Uterus (tissue), 3 donors: ENCODE measurements at regions not wholly inside any gene's neighbourhood (a gene's known extent, or its start where the extent isn't known, plus 50 kb on each side); places are given as distances from the start of the nearest gene placed in this dataset.

Experiments
- DNase-seq, 2 donors: peaks; one replicate each; pipeline ENCODE4 v3.0.0-alpha.2; 2019 to 2020
- H3K27ac ChIP-seq, 2 donors: fragments of 200-600 bp; sonication (generic); 1 replicate in 1 of 2; 2 replicates in 1 of 2; pipeline ENCODE4 v1.5.1; 2016 to 2018
- H3K27me3 ChIP-seq, 2 donors: fragments of 200-600 bp; sonication (generic); one replicate each; pipeline ENCODE4 v1.5.1; 2018 to 2019; ENCODE audit warnings: control low read depth in 1 of 2
- H3K36me3 ChIP-seq, 2 donors: fragments of 200-600 bp; sonication (generic); one replicate each; pipeline ENCODE4 v1.5.1; 2019; ENCODE audit warnings: control low read depth in 1 of 2
- H3K4me1 ChIP-seq, 2 donors: fragments of 200-600 bp; sonication (generic); one replicate each; pipeline ENCODE4 v1.5.1; 2018 to 2019; ENCODE audit warnings: control low read depth in 1 of 2
- H3K4me3 ChIP-seq, 2 donors: fragments of 200-600 bp; sonication (generic); 1 replicate in 1 of 2; 2 replicates in 1 of 2; pipeline ENCODE4 v1.5.1; 2018 to 2019; ENCODE audit warnings: mild to moderate bottlenecking in 1 of 2
- H3K9me3 ChIP-seq, 2 donors: fragments of 200-600 bp; sonication (generic); one replicate each; pipeline ENCODE4 v1.5.1; 2019; ENCODE audit warnings: control low read depth in 1 of 2
- POLR2A ChIP-seq, 2 donors: fragments of 450-650 bp; IDR thresholded peaks; one replicate each; pipeline ENCODE4 v1.6.1; 2016; ENCODE audit warnings: antibody characterized with exemption in 2 of 2, mild to moderate bottlenecking in 1 of 2, moderate library complexity in 1 of 2
- intact Hi-C: fragments of 100-400 bp; cut with DNase I; formaldehyde crosslinking; loops from one replicate; pipeline ENCODE4 v1.15.1; 2023; ENCODE audit warnings: low total_unique reads
- TF ChIP-seq, protein P1 (sequence below), 4 experiments: fragments of 200-600 bp in 2 of 4; fragments of 450-650 bp in 2 of 4; sonication (generic) in 2 of 4; IDR thresholded peaks; one replicate each; pipeline ENCODE4 v1.5.1; 2016 to 2019; ENCODE audit warnings: antibody characterized with exemption in 4 of 4, mild to moderate bottlenecking in 2 of 4, moderate library complexity in 1 of 4
- donor health status: DM: yes; HTN: yes; CAD: no.

DNA sequence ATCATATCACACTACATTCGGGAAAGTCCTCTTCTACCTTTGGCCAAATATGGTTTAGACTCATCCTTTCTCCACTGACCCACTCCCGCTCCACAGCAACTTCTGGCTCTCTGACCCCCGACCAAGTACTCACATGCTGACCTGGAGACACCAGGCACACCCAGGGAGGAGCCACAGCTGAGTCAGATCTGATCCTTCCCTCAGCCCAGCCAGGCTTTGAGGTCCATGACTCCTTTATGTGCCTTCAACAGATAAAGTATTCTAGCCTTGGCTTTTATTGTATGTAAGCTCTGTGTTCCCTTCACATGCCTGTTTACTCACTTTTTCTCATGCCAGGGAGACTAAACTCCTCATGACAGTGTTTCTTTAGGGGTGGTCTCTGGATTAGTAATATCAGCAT is 166.9 kb upstream of the UMPS start:
- intact Hi-C loops, result no loop called here
- no peaks in the 10 kb centered on the region for H3K9me3 ChIP-seq

GRCh38 chr3:124565013-124565412 is 165.2 kb upstream of the UMPS start:
- no peak for TF ChIP-seq POLR2A (IDR thresholded peaks at IDR 0.05)
- TF ChIP-seq, protein P1, sequence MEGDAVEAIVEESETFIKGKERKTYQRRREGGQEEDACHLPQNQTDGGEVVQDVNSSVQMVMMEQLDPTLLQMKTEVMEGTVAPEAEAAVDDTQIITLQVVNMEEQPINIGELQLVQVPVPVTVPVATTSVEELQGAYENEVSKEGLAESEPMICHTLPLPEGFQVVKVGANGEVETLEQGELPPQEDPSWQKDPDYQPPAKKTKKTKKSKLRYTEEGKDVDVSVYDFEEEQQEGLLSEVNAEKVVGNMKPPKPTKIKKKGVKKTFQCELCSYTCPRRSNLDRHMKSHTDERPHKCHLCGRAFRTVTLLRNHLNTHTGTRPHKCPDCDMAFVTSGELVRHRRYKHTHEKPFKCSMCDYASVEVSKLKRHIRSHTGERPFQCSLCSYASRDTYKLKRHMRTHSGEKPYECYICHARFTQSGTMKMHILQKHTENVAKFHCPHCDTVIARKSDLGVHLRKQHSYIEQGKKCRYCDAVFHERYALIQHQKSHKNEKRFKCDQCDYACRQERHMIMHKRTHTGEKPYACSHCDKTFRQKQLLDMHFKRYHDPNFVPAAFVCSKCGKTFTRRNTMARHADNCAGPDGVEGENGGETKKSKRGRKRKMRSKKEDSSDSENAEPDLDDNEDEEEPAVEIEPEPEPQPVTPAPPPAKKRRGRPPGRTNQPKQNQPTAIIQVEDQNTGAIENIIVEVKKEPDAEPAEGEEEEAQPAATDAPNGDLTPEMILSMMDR (IDR thresholded peaks at IDR 0.05), result peak; percentile 78 to 86 (median 84)
- Histone ChIP-seq H3K36me3 (no peaks in the 10 kb centered on the region), H3K27me3 (no peaks in the 10 kb centered on the region), H3K27ac (no peak overlapping the region), H3K4me3 (no peak overlapping the region), H3K4me1 (no peaks in the 10 kb centered on the region), H3K9me3 (no peaks in the 10 kb centered on the region)
- peak; percentile 65 to 75 for DNase-seq
- intact Hi-C loops, result loop anchor here (2.0 kb wide), 1 partner anchor 124 kb away; no protein-coding TSS in a partner anchor

More for the DNA sequence above, 166.9 kb upstream of the UMPS start:
- Histone ChIP-seq H3K27me3 (no peaks in the 10 kb centered on the region), H3K36me3 (no peaks in the 10 kb centered on the region), H3K4me3 (no peak overlapping the region), H3K27ac (no peak overlapping the region), H3K4me1 (no peaks in the 10 kb centered on the region)
- no peak for DNase-seq
- TF ChIP-seq POLR2A (IDR thresholded peaks at IDR 0.05), result no peak
- TF ChIP-seq, protein P1 (IDR thresholded peaks at IDR 0.05), result no peak

- no peaks in the 10 kb centered on the region for H3K9me3 ChIP-seq
- TF ChIP-seq, protein P1 (IDR thresholded peaks at IDR 0.05), result no peak
- TF ChIP-seq POLR2A (IDR thresholded peaks at IDR 0.05), result no peak
- no peak overlapping the region for H3K4me3 ChIP-seq
- H3K27me3 ChIP-seq, result no peaks in the 10 kb centered on the region
- H3K36me3 ChIP-seq, result no peaks in the 10 kb centered on the region
- H3K27ac ChIP-seq, result no peak overlapping the region
- DNase-seq, result no peak
- no peaks in the 10 kb centered on the region for H3K4me1 ChIP-seq
- intact Hi-C loops, result loop anchor here (2.0 kb wide), 1 partner anchor 123 kb away; no protein-coding TSS in a partner anchor
Measured at GRCh38 chr3:124565551-124565950, 164.7 kb upstream of the UMPS start.

GRCh38 chr3:124566701-124567100 is 163.6 kb upstream of the UMPS start:
- no peaks in the 10 kb centered on the region for H3K4me1 ChIP-seq
- intact Hi-C loops, result no loop called here
- H3K27me3 ChIP-seq, result no peaks in the 10 kb centered on the region
- no peaks in the 10 kb centered on the region for H3K36me3 ChIP-seq
- no peak overlapping the region for H3K27ac ChIP-seq
- H3K4me3 ChIP-seq, result no peak overlapping the region
- DNase-seq, result no peak
- TF ChIP-seq, protein P1 (IDR thresholded peaks at IDR 0.05), result no peak
- no peak for TF ChIP-seq POLR2A (IDR thresholded peaks at IDR 0.05)
- H3K9me3 ChIP-seq, result no peaks in the 10 kb centered on the region

DNA sequence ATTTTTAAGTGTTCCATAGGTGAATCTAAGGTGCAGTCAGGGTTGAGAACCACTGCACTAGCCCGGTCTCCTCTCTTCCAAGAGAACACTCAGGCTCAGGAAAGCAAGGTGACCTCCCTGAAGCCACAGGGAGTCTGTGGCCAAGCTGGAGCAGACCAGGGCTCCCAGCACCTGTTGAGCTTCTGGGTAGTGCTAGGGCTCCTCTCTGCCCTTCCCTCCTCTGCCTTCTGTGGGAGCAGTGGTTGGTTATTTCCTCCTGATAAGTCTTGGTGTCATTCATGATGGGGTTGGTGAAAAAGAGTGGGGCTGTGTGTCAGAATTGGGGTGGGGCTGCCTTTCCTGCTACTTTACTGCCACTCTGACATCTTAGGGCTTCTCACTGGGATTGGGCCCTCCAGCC is 163.1 kb upstream of the UMPS start:
- Histone ChIP-seq H3K9me3 (no peaks in the 10 kb centered on the region), H3K4me1 (no peaks in the 10 kb centered on the region), H3K27ac (no peak overlapping the region), H3K36me3 (no peaks in the 10 kb centered on the region), H3K27me3 (no peaks in the 10 kb centered on the region), H3K4me3 (no peak overlapping the region)
- no peak for DNase-seq
- no peak for TF ChIP-seq POLR2A (IDR thresholded peaks at IDR 0.05)
- TF ChIP-seq, protein P1 (IDR thresholded peaks at IDR 0.05), result no peak
- intact Hi-C loops, result no loop called here
